Endothelial cell of umbilical vein (primary cell): ENCODE measurements at regions not wholly inside any gene's neighbourhood (a gene's known extent, or its start where the extent isn't known, plus 50 kb on each side); places are given as distances from the start of the nearest gene placed in this dataset.

Experiments used
- BruUV-seq: library from RNA; stranded (reverse); fragments of 400-500 nt; replicated peaks from 2 replicates; lab custom pipeline; 2021; lab: Mats Ljungman, UMichigan
- CTCF ChIA-PET: fragments of 300-600, 350-600 bp; sonication (Branson Sonifier 250); formaldehyde crosslinking; loops from one replicate; lab custom pipeline; 2021; ENCODE audit warnings: antibody characterized with exemption, inconsistent platforms; lab: Charles Lee
- POLR2A ChIA-PET: fragments of 300-600, 350-600 bp; sonication (Branson Sonifier 250); formaldehyde crosslinking; loops from one replicate; lab custom pipeline; 2021; ENCODE audit warnings: antibody characterized with exemption, inconsistent platforms; lab: Charles Lee
- DNase-seq: peaks from one replicate; pipeline ENCODE4 v3.0.0-alpha.2; 2011; ENCODE audit warnings: low read depth, low spot score
- FAIRE-seq: peaks from 2 replicates; lab custom pipeline; 2011; peaks lifted over from hg19 to GRCh38; lab: Jason Lieb, UNC
- H2AFZ ChIP-seq: 2 replicates; pipeline ENCODE4 v1.6.0; 2012; ENCODE audit warnings: low read depth, low read length, control low read depth, inconsistent platforms
- H3K27ac ChIP-seq: 2 replicates; pipeline ENCODE4 v1.5.1; 2011; ENCODE audit warnings: low read depth, mild to moderate bottlenecking, control low read depth, low read length, moderate library complexity; ENCODE audit not compliant: insufficient read depth
- H3K27me3 ChIP-seq, 2 experiments: 2 replicates each; pipeline versions ENCODE4 v1.6.0 to v1.6.1; 2011; ENCODE audit warnings: low read length in 2 of 2, mixed read lengths in 1 of 2; ENCODE audit not compliant: control insufficient read depth in 2 of 2, insufficient read depth in 2 of 2
- H3K36me3 ChIP-seq, 2 experiments: 2 replicates in 1 of 2; 3 replicates in 1 of 2; pipeline ENCODE4 v1.5.1; 2011; ENCODE audit warnings: low read length in 2 of 2, mild to moderate bottlenecking in 1 of 2, moderate library complexity in 1 of 2; ENCODE audit not compliant: control insufficient read depth in 2 of 2, insufficient read depth in 2 of 2; ENCODE audit errors: extremely low read depth in 1 of 2
- H3K4me1 ChIP-seq: 3 replicates; pipeline ENCODE4 v1.5.1; 2011; ENCODE audit warnings: mild to moderate bottlenecking, low read length; ENCODE audit not compliant: control insufficient read depth, insufficient read depth; ENCODE audit errors: extremely low read depth
- H3K4me2 ChIP-seq: 2 replicates; pipeline ENCODE4 v1.6.1; 2011; ENCODE audit warnings: low read length, control low read depth, mixed read lengths; ENCODE audit not compliant: insufficient read depth
- H3K4me3 ChIP-seq, 3 experiments: fragments of 200-600 bp in 1 of 3; sonication (generic), shearing (Covaris generic) in 1 of 3; replicated peaks in 1 of 3; 2 replicates each; pipeline ENCODE4 v1.5.1; 2011 to 2016; ENCODE audit warnings: control low read depth in 3 of 3, low read length in 3 of 3, mild to moderate bottlenecking in 2 of 3, inconsistent platforms in 1 of 3, low read depth in 1 of 3, moderate library complexity in 1 of 3; ENCODE audit not compliant: insufficient read depth in 1 of 3
- H3K79me2 ChIP-seq: 2 replicates; pipeline ENCODE4 v1.6.0; 2012; ENCODE audit warnings: low read length, inconsistent platforms; ENCODE audit not compliant: control insufficient read depth, insufficient read depth
- H3K9ac ChIP-seq: replicated peaks from 2 replicates; pipeline ENCODE3; 2011; ENCODE audit warnings: low read length, control low read depth; ENCODE audit not compliant: insufficient read depth; ENCODE audit errors: extremely low read depth
- H3K9me1 ChIP-seq: replicated peaks from 3 replicates; pipeline ENCODE4 v1.6.0; 2011; ENCODE audit warnings: mild to moderate bottlenecking, low read length; ENCODE audit not compliant: control insufficient read depth, insufficient read depth; ENCODE audit errors: extremely low read depth
- H3K9me3 ChIP-seq: replicated peaks from 2 replicates; pipeline ENCODE4 v1.5.1; 2012; ENCODE audit warnings: low read length, inconsistent platforms; ENCODE audit not compliant: control insufficient read depth, insufficient read depth
- H4K20me1 ChIP-seq: replicated peaks from 2 replicates; pipeline ENCODE3; 2011; ENCODE audit warnings: mild to moderate bottlenecking, low read length; ENCODE audit not compliant: control insufficient read depth, insufficient read depth; ENCODE audit errors: extremely low read depth
- EZH2 ChIP-seq: IDR thresholded peaks from 2 replicates; pipeline ENCODE4 v1.6.1; 2012; ENCODE audit warnings: borderline replicate concordance, low read depth, mild to moderate bottlenecking, moderate library complexity, low read length, inconsistent platforms; ENCODE audit not compliant: severe bottlenecking
- FOS ChIP-seq: IDR thresholded peaks from 2 replicates; pipeline ENCODE4 v1.6.1; 2011; ENCODE audit warnings: mild to moderate bottlenecking, low read length, moderate library complexity, borderline replicate concordance; ENCODE audit not compliant: insufficient read depth
- GATA2 ChIP-seq: IDR thresholded peaks from 2 replicates; pipeline ENCODE4 v1.7.0; 2011; ENCODE audit warnings: low read depth, mild to moderate bottlenecking, moderate library complexity, mixed read lengths, low read length; ENCODE audit not compliant: insufficient read length, insufficient read depth
- JUN ChIP-seq: IDR thresholded peaks from 2 replicates; pipeline ENCODE4 v1.6.1; 2011; ENCODE audit warnings: borderline replicate concordance, low read depth; ENCODE audit not compliant: insufficient read length, insufficient read depth
- MYC ChIP-seq: IDR thresholded peaks from one replicate; pipeline ENCODE4 v1.6.1; 2011; ENCODE audit warnings: mild to moderate bottlenecking, low read depth, low read length
- POLR2A ChIP-seq: IDR thresholded peaks from 2 replicates; pipeline ENCODE4 v1.6.1; 2012; ENCODE audit warnings: low read depth, mild to moderate bottlenecking, control low read depth, low read length
- POLR2AphosphoS5 ChIP-seq: IDR thresholded peaks from 2 replicates; pipeline ENCODE4 v1.6.1; 2012; ENCODE audit warnings: low read depth, mild to moderate bottlenecking, control low read depth, low read length, moderate library complexity; ENCODE audit not compliant: insufficient read depth
- dilution Hi-C: fragments of 300-500 bp; cut with MboI; formaldehyde crosslinking; loops from one replicate; pipeline ENCODE4 v1.15.0; 2019; ENCODE audit warnings: low sequenced_read_pairs; ENCODE audit not compliant: extremely low pct_ligation_motif_present
- intact Hi-C: fragments of 100-400 bp; cut with micrococcal nuclease; formaldehyde crosslinking; loops from one replicate; pipeline ENCODE4 v1.10.0; 2022
- TF ChIP-seq, protein P1 (sequence below): IDR thresholded peaks from 2 replicates; pipeline ENCODE4 v1.6.1; 2011; ENCODE audit not compliant: insufficient read depth, insufficient read length
- TF ChIP-seq, protein P2 (sequence below), 2 donors: IDR thresholded peaks; 1 replicate in 1 of 2; 2 replicates in 1 of 2; pipeline ENCODE4 v1.5.1; 2011; ENCODE audit warnings: low read length in 2 of 2, mild to moderate bottlenecking in 2 of 2, moderate library complexity in 2 of 2, control low read depth in 1 of 2, inconsistent platforms in 1 of 2, low read depth in 1 of 2; ENCODE audit not compliant: insufficient read depth in 1 of 2; ENCODE audit errors: extremely low read depth in 1 of 2

DNA sequence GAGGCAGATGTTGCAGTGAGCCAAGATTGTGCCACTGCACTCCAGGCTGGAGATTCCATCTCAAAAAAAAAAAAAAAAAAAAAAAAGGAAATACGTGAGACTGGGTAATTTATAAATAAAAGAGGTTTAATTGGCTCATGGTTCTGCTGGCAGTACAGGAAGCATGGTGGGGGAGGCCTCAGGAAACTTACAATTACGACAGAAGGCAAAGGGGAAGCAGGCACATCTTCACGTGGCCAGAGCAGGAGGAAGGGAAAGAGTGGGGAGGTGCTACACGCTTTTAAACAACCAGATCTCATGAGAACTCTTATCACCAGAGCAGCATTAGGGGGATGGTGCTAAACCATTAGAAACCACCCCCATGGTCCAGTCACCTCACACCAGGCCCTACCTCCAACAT is 138.2 kb upstream of the IL12A start:
- intact Hi-C loops (loop anchor here (10.0 kb wide), 1 partner anchor 554 kb away; no protein-coding TSS in a partner anchor), dilution Hi-C loops (no loop called here)
- H3K27me3 ChIP-seq: no peaks in the 10 kb centered on the region
- H3K79me2 ChIP-seq: peaks cover 57% of the 10 kb centered on the region
- H3K4me1 ChIP-seq: peaks cover 48% of the 10 kb centered on the region
- no peak overlapping the region for H3K27ac ChIP-seq
- no peaks in the 10 kb centered on the region for H4K20me1 ChIP-seq
- H3K9ac ChIP-seq: no peak overlapping the region
- no peaks in the 10 kb centered on the region for H3K9me3 ChIP-seq
- H3K9me1 ChIP-seq: no peaks in the 10 kb centered on the region
- POLR2A ChIA-PET: no interaction called here
- H3K36me3 ChIP-seq: no peaks in the 10 kb centered on the region
- BruUV-seq: no TSS peak
- CTCF ChIA-PET: interaction anchor here (0.8 to 8.5 kb wide), 3 partner anchors 14 to 34 kb away, joined by 3 to 145 read pairs (median 3); no protein-coding TSS in a partner anchor
- TF ChIP-seq GATA2 (no peak), EZH2 (no peak), JUN (no peak), POLR2AphosphoS5 (no peak), MYC (no peak), POLR2A (no peak), FOS (no peak)
- TF ChIP-seq, protein P1, sequence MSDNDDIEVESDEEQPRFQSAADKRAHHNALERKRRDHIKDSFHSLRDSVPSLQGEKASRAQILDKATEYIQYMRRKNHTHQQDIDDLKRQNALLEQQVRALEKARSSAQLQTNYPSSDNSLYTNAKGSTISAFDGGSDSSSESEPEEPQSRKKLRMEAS: no peak
- TF ChIP-seq, protein P2, sequence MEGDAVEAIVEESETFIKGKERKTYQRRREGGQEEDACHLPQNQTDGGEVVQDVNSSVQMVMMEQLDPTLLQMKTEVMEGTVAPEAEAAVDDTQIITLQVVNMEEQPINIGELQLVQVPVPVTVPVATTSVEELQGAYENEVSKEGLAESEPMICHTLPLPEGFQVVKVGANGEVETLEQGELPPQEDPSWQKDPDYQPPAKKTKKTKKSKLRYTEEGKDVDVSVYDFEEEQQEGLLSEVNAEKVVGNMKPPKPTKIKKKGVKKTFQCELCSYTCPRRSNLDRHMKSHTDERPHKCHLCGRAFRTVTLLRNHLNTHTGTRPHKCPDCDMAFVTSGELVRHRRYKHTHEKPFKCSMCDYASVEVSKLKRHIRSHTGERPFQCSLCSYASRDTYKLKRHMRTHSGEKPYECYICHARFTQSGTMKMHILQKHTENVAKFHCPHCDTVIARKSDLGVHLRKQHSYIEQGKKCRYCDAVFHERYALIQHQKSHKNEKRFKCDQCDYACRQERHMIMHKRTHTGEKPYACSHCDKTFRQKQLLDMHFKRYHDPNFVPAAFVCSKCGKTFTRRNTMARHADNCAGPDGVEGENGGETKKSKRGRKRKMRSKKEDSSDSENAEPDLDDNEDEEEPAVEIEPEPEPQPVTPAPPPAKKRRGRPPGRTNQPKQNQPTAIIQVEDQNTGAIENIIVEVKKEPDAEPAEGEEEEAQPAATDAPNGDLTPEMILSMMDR (IDR thresholded peaks at IDR 0.05; ENCODE audit: extremely low read depth in 1 of 2, insufficient read depth in 1 of 2, low read depth in 1 of 2, low read length in 2 of 2): no peak
- H3K4me2 ChIP-seq: no peak overlapping the region
- FAIRE-seq (no peak), DNase-seq (no peak)
- H2AFZ ChIP-seq: no peak overlapping the region
- H3K4me3 ChIP-seq: no peak overlapping the region
